ENCODE measurements at regions not wholly inside any gene's neighbourhood (a gene's known extent, or its start where the extent isn't known, plus 50 kb on each side); places are given as distances from the start of the nearest gene placed in this dataset.

DNA sequence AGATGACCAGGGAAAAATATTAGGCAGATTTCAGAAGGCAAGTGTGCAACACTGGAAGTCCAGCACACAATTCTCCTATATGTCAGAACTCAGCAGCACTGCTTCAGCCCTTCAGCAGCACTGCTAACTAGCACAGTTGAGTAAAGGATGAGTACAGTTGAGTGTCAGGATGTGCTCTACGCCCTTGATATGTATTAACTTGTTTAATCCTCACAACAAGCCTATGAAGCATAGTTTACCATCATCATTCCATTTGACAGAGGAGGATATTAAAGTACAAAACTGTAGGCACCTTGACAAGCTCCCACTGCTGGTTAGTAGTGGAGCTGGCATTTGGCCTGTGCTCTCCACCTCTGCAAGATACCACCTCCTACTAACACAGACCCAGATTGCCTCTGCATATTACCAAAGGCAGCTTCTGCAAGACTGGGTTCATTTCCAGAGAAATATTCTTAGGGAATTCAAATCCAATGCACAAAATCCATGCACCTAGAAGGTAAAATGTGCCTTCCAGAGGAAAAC is 230.8 kb downstream of the ANAPC1 start:
- Histone ChIP-seq H3K36me3 (no peaks in the 10 kb centered on the region), H3K4me3 (no peak overlapping the region), H3K27me3 (no peaks in the 10 kb centered on the region), H3K9me3 (no peaks in the 10 kb centered on the region), H3K4me1 (no peaks in the 10 kb centered on the region), H3K27ac (no peak overlapping the region)
- no peak for TF ChIP-seq CTCF (IDR thresholded peaks at IDR 0.05)
- intact Hi-C loops (cut with DNase I) = no loop called here
- DNase-seq (no peak), ATAC-seq (no peak)

DNA sequence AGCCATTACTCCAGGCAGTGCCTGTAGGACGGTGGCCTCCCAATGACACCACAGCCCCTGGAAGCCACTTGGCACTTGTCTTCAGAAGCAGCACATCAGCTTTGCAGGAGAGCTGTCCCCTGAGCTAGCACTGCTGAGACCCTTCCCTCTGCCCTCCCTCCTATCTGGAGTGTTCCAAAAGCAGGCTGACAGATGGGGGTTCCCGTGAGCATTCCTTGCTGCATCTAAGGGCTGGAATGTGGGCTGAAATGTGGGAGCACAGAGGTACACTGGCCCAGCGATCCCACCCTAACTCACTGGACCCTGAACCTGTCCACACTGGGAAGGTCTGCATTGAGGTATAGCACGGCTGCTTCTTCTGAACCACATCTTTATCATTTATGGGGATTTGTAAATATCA is 230.1 kb downstream of the ANAPC1 start:
- intact Hi-C loops (cut with DNase I) = no loop called here

DNA sequence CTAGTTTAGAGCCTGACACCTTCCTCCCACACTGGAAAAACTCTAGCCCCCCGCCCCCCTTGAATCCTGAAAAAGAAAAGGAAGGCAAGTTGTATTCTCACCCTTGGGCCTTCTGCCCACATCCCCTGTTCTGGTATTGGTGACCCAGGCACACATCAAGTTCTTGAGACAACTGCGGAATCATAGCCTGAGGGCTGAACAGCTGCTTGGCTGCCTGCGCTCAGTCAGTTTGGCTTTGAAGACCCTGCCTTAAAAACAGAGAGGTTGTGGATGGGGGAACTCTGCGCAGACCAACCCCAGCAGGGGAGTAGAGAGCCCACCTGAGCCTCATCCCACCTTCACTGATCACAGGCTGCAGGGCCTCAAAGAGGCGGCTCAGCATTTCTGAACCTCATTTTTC is 229.2 kb downstream of the ANAPC1 start:
- no peak for TF ChIP-seq CTCF (IDR thresholded peaks at IDR 0.05)
- Histone ChIP-seq H3K27me3 (no peaks in the 10 kb centered on the region), H3K9me3 (no peaks in the 10 kb centered on the region), H3K4me1 (peaks cover 9% of the 10 kb centered on the region), H3K4me3 (no peak overlapping the region), H3K27ac (no peak overlapping the region), H3K36me3 (no peaks in the 10 kb centered on the region)
- intact Hi-C loops (cut with DNase I) = no loop called here
- no peak for ATAC-seq
- no peak for DNase-seq

More for the DNA sequence above, 230.1 kb downstream of the ANAPC1 start:
- Histone ChIP-seq H3K27ac (no peak overlapping the region), H3K4me3 (no peak overlapping the region), H3K27me3 (no peaks in the 10 kb centered on the region), H3K4me1 (peaks cover under 1% of the 10 kb centered on the region), H3K36me3 (no peaks in the 10 kb centered on the region), H3K9me3 (no peaks in the 10 kb centered on the region)
- DNase-seq = no peak
- TF ChIP-seq CTCF (IDR thresholded peaks at IDR 0.05) = no peak
- no peak for ATAC-seq

DNA sequence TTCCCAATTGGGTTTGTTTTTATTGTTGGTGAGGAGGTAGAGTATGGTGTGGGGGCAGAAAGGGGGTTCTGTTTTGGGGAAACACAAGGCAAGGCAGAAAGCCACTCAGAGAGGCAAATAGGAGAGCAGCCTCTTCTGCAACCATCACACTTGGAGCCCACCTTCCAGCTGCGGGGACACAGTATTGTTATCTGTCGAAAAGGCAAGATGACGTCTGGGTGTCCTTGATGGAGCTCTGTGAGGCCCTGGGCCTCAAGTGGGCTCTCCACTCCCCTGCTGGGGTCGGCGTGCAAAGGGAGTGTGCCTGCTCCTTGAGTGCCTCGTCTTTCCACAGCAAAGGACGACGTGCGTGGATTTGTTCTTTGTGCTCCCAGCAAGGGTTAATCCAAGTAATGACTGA is 227.6 kb downstream of the ANAPC1 start:
- DNase-seq (no peak), ATAC-seq (no peak)
- no peak overlapping the region for H3K27ac ChIP-seq
- TF ChIP-seq CTCF (IDR thresholded peaks at IDR 0.05) = no peak
- no peak overlapping the region for H3K4me3 ChIP-seq
- no peaks in the 10 kb centered on the region for H3K36me3 ChIP-seq
- H3K9me3 ChIP-seq = no peaks in the 10 kb centered on the region
- H3K27me3 ChIP-seq = no peaks in the 10 kb centered on the region
- intact Hi-C loops (cut with DNase I) = no loop called here
- peaks cover 16% of the 10 kb centered on the region for H3K4me1 ChIP-seq

DNA sequence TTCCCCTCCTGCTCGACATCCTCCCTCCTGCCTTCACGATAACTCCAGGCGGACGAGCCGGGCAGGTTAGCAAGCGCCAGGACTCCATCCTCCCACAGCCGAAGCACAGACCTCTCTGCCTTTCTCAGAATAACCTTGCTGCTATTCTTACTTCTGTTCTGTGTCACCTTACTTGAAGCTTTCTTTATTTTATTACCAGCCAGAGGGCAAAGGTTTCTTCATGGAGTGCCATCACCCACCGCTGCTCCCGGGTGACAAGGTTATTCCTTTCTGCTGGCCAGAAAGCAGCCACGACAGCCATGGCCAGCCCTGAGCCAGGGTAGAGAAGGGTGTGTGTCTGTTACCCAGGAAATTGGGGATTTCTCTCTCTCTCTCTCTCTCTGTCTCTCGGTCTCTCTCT is 227.1 kb downstream of the ANAPC1 start:
- no peaks in the 10 kb centered on the region for H3K36me3 ChIP-seq
- DNase-seq = no peak
- intact Hi-C loops (cut with DNase I) = no loop called here
- no peak overlapping the region for H3K27ac ChIP-seq
- H3K4me1 ChIP-seq = peaks cover 16% of the 10 kb centered on the region
- no peak for ATAC-seq
- H3K27me3 ChIP-seq = no peaks in the 10 kb centered on the region
- TF ChIP-seq CTCF (IDR thresholded peaks at IDR 0.05) = no peak
- H3K9me3 ChIP-seq = no peaks in the 10 kb centered on the region
- no peak overlapping the region for H3K4me3 ChIP-seq

- intact Hi-C loops (cut with DNase I) = no loop called here
- ATAC-seq (no peak), DNase-seq (no peak)
- Histone ChIP-seq H3K27ac (no peak overlapping the region), H3K4me1 (peaks cover 17% of the 10 kb centered on the region), H3K9me3 (no peaks in the 10 kb centered on the region), H3K4me3 (no peak overlapping the region), H3K27me3 (no peaks in the 10 kb centered on the region), H3K36me3 (no peaks in the 10 kb centered on the region)
- no peak for TF ChIP-seq CTCF (IDR thresholded peaks at IDR 0.05)
Observed at GRCh38 chr2:111657351-111657975, 226.5 kb downstream of the ANAPC1 start.

Measured in upper lobe of right lung (tissue), 1 donor.